Esophagus muscularis mucosa (tissue), 4 donors: ENCODE measurements at regions not wholly inside any gene's neighbourhood (a gene's known extent, or its start where the extent isn't known, plus 50 kb on each side); places are given as distances from the start of the nearest gene placed in this dataset.

Source experiments
- CTCF ChIP-seq, 3 experiments: fragments of 200-600 bp in 2 of 3; fragments of 450-650 bp in 1 of 3; sonication (generic) in 2 of 3; IDR thresholded peaks; one replicate each; pipeline ENCODE4 v1.5.1; 2017 to 2019; ENCODE audit warnings: antibody characterized with exemption in 3 of 3, mild to moderate bottlenecking in 2 of 3, moderate library complexity in 1 of 3
- EP300 ChIP-seq: sonication (generic); formaldehyde crosslinking; IDR thresholded peaks from one replicate; pipeline ENCODE4 v1.6.1; 2017; ENCODE audit warnings: antibody characterized with exemption
- POLR2A ChIP-seq: fragments of 450-650 bp; IDR thresholded peaks from one replicate; pipeline ENCODE4 v1.6.1; 2017; ENCODE audit warnings: antibody characterized with exemption, moderate library complexity, mild to moderate bottlenecking, low read depth
- POLR2AphosphoS5 ChIP-seq, 2 donors: sonication (generic); formaldehyde crosslinking; IDR thresholded peaks; one replicate each; pipeline ENCODE4 v1.6.1; 2017; ENCODE audit warnings: antibody characterized with exemption in 2 of 2

GRCh38 chr14:76591266-76591665 lies 170.0 kb upstream of the VASH1 start:
- TF ChIP-seq CTCF (IDR thresholded peaks at IDR 0.05): no peak
- no peak for TF ChIP-seq POLR2A
- TF ChIP-seq POLR2AphosphoS5 (IDR thresholded peaks at IDR 0.05): no peak
- no peak for TF ChIP-seq EP300
